Uterus (tissue), 2 donors: ENCODE measurements at regions not wholly inside any gene's neighbourhood (a gene's known extent, or its start where the extent isn't known, plus 50 kb on each side); places are given as distances from the start of the nearest gene placed in this dataset.
"Not testable (repeated sequence)": the region's sequence is repeated elsewhere in the genome, so short reads cannot be mapped to it uniquely, and the experiment has no call there.

Experiments
- POLR2A ChIP-seq, 2 donors: fragments of 450-650 bp; IDR thresholded peaks; one replicate each; pipeline ENCODE4 v1.6.1; 2016; ENCODE audit warnings: antibody characterized with exemption in 2 of 2, mild to moderate bottlenecking in 1 of 2, moderate library complexity in 1 of 2
- TF ChIP-seq, protein P1 (sequence below), 4 experiments: fragments of 200-600 bp in 2 of 4; fragments of 450-650 bp in 2 of 4; sonication (generic) in 2 of 4; IDR thresholded peaks; one replicate each; pipeline ENCODE4 v1.5.1; 2016 to 2019; ENCODE audit warnings: antibody characterized with exemption in 4 of 4, mild to moderate bottlenecking in 2 of 4, moderate library complexity in 1 of 4

- TF ChIP-seq, protein P1, sequence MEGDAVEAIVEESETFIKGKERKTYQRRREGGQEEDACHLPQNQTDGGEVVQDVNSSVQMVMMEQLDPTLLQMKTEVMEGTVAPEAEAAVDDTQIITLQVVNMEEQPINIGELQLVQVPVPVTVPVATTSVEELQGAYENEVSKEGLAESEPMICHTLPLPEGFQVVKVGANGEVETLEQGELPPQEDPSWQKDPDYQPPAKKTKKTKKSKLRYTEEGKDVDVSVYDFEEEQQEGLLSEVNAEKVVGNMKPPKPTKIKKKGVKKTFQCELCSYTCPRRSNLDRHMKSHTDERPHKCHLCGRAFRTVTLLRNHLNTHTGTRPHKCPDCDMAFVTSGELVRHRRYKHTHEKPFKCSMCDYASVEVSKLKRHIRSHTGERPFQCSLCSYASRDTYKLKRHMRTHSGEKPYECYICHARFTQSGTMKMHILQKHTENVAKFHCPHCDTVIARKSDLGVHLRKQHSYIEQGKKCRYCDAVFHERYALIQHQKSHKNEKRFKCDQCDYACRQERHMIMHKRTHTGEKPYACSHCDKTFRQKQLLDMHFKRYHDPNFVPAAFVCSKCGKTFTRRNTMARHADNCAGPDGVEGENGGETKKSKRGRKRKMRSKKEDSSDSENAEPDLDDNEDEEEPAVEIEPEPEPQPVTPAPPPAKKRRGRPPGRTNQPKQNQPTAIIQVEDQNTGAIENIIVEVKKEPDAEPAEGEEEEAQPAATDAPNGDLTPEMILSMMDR (IDR thresholded peaks at IDR 0.05) = not testable (repeated sequence)
- not testable (repeated sequence) for TF ChIP-seq POLR2A (IDR thresholded peaks at IDR 0.05)
Measured at GRCh38 chr7:29638841-29639240, 75.2 kb downstream of the PRR15 start.
